ENCODE measurements at regions not wholly inside any gene's neighbourhood (a gene's known extent, or its start where the extent isn't known, plus 50 kb on each side); places are given as distances from the start of the nearest gene placed in this dataset.

- no peaks in the 10 kb centered on the region for H3K79me2 ChIP-seq (ENCODE audit: insufficient read depth, low read length)
- peaks cover 31% of the 10 kb centered on the region for H3K4me1 Mint-ChIP-seq (ENCODE audit: low read depth, unreplicated experiment)
- H3K9me3 ChIP-seq (ENCODE audit: insufficient read depth, low read depth, low read length) = no peaks in the 10 kb centered on the region
- no peak overlapping the region for H3K4me3 ChIP-seq (ENCODE audit: insufficient read depth, low read depth, low read length)
- no peak overlapping the region for H3K4me3 Mint-ChIP-seq (ENCODE audit: unreplicated experiment)
- no peaks in the 10 kb centered on the region for H3K9me3 Mint-ChIP-seq (ENCODE audit: unreplicated experiment)
- peaks cover 16% of the 10 kb centered on the region for H3K4me1 ChIP-seq (ENCODE audit: insufficient read depth, low read length)
- no peak for DNase-seq (ENCODE audit: low read depth)
- no peak overlapping the region for H2AFZ ChIP-seq (ENCODE audit: low read depth, low read length)
- H3K9ac ChIP-seq (ENCODE audit: low read length) = no peak overlapping the region
- no peak overlapping the region for H3K4me2 ChIP-seq (ENCODE audit: low read length)
- TF ChIP-seq EZH2 (IDR thresholded peaks at IDR 0.05; ENCODE audit: insufficient read depth, low read length) (no peak), CTCF (IDR thresholded peaks at IDR 0.05; ENCODE audit: insufficient read depth, low read depth, low read length) (no peak)
- FAIRE-seq = no peak
- H3K27me3 Mint-ChIP-seq (ENCODE audit: low read depth, unreplicated experiment) = no peaks in the 10 kb centered on the region
- no peaks in the 10 kb centered on the region for H4K20me1 ChIP-seq (ENCODE audit: insufficient read depth, low read length)
- peaks cover 5% of the 10 kb centered on the region for H3K36me3 Mint-ChIP-seq (ENCODE audit: low read depth, unreplicated experiment)
- H3K27me3 ChIP-seq (ENCODE audit: insufficient read depth, low read length) = no peaks in the 10 kb centered on the region
- H3K27ac ChIP-seq (ENCODE audit: low read depth, low read length) = no peak overlapping the region
- H3K36me3 ChIP-seq (ENCODE audit: insufficient read depth, low read length) = no peaks in the 10 kb centered on the region
- no peak overlapping the region for H3K27ac Mint-ChIP-seq (ENCODE audit: unreplicated experiment)
Measured at GRCh38 chr13:59451236-59451635, 712.5 kb downstream of the DIAPH3 start.

- H3K27me3 ChIP-seq (ENCODE audit: insufficient read depth, low read length) = no peaks in the 10 kb centered on the region
- Mint-ChIP-seq H3K27me3 (ENCODE audit: low read depth, unreplicated experiment) (no peaks in the 10 kb centered on the region), H3K36me3 (ENCODE audit: low read depth, unreplicated experiment) (peaks cover 5% of the 10 kb centered on the region), H3K9me3 (ENCODE audit: unreplicated experiment) (no peaks in the 10 kb centered on the region), H3K4me3 (ENCODE audit: unreplicated experiment) (no peak overlapping the region), H3K4me1 (ENCODE audit: low read depth, unreplicated experiment) (peaks cover 25% of the 10 kb centered on the region), H3K27ac (ENCODE audit: unreplicated experiment) (no peak overlapping the region)
- no peak for DNase-seq (ENCODE audit: low read depth)
- FAIRE-seq = no peak
- TF ChIP-seq CTCF (IDR thresholded peaks at IDR 0.05; ENCODE audit: insufficient read depth, low read depth, low read length) = no peak
- no peak for TF ChIP-seq EZH2 (IDR thresholded peaks at IDR 0.05; ENCODE audit: insufficient read depth, low read length)
- H3K4me2 ChIP-seq (ENCODE audit: low read length) = no peak overlapping the region
- peaks cover 13% of the 10 kb centered on the region for H3K4me1 ChIP-seq (ENCODE audit: insufficient read depth, low read length)
- no peak overlapping the region for H3K9ac ChIP-seq (ENCODE audit: low read length)
- H3K9me3 ChIP-seq (ENCODE audit: insufficient read depth, low read depth, low read length) = no peaks in the 10 kb centered on the region
- no peaks in the 10 kb centered on the region for H4K20me1 ChIP-seq (ENCODE audit: insufficient read depth, low read length)
- no peak overlapping the region for H3K4me3 ChIP-seq (ENCODE audit: insufficient read depth, low read depth, low read length)
- no peak overlapping the region for H3K27ac ChIP-seq (ENCODE audit: low read depth, low read length)
- H3K79me2 ChIP-seq (ENCODE audit: insufficient read depth, low read length) = no peaks in the 10 kb centered on the region
- H2AFZ ChIP-seq (ENCODE audit: low read depth, low read length) = no peak overlapping the region
- no peaks in the 10 kb centered on the region for H3K36me3 ChIP-seq (ENCODE audit: insufficient read depth, low read length)
Measured at GRCh38 chr13:59452189-59452890, 711.4 kb downstream of the DIAPH3 start.

- H3K9me3 ChIP-seq (ENCODE audit: insufficient read depth, low read depth, low read length) = no peaks in the 10 kb centered on the region
- no peaks in the 10 kb centered on the region for H3K36me3 Mint-ChIP-seq (ENCODE audit: low read depth, unreplicated experiment)
- peak overlapping the region; percentile 74 for H3K27ac ChIP-seq (ENCODE audit: low read depth, low read length)
- H4K20me1 ChIP-seq (ENCODE audit: insufficient read depth, low read length) = no peaks in the 10 kb centered on the region
- H3K27me3 Mint-ChIP-seq (ENCODE audit: low read depth, unreplicated experiment) = no peaks in the 10 kb centered on the region
- H2AFZ ChIP-seq (ENCODE audit: low read depth, low read length) = peak overlapping the region; percentile 73
- peaks cover 2% of the 10 kb centered on the region for H3K9me3 Mint-ChIP-seq (ENCODE audit: unreplicated experiment)
- H3K4me3 Mint-ChIP-seq (ENCODE audit: unreplicated experiment) = peak overlapping the region; percentile 17
- H3K4me3 ChIP-seq (ENCODE audit: insufficient read depth, low read depth, low read length) = peak overlapping the region; percentile 23
- peak; percentile 75 for FAIRE-seq
- DNase-seq (ENCODE audit: low read depth) = peak; percentile 86
- peaks cover 17% of the 10 kb centered on the region for H3K4me1 Mint-ChIP-seq (ENCODE audit: low read depth, unreplicated experiment)
- H3K36me3 ChIP-seq (ENCODE audit: insufficient read depth, low read length) = no peaks in the 10 kb centered on the region
- H3K27me3 ChIP-seq (ENCODE audit: insufficient read depth, low read length) = no peaks in the 10 kb centered on the region
- H3K79me2 ChIP-seq (ENCODE audit: insufficient read depth, low read length) = no peaks in the 10 kb centered on the region
- peak overlapping the region; percentile 73 for H3K9ac ChIP-seq (ENCODE audit: low read length)
- peak overlapping the region; percentile 97 for H3K27ac Mint-ChIP-seq (ENCODE audit: unreplicated experiment)
- peak overlapping the region; percentile 73 for H3K4me2 ChIP-seq (ENCODE audit: low read length)
- no peak for TF ChIP-seq CTCF (IDR thresholded peaks at IDR 0.05; ENCODE audit: insufficient read depth, low read depth, low read length)
- TF ChIP-seq EZH2 (IDR thresholded peaks at IDR 0.05; ENCODE audit: insufficient read depth, low read length) = no peak
- peaks cover 16% of the 10 kb centered on the region for H3K4me1 ChIP-seq (ENCODE audit: insufficient read depth, low read length)
Measured at GRCh38 chr13:59458908-59459579, 704.7 kb downstream of the DIAPH3 start.
